Common myeloid progenitor, CD34-positive (primary cell): ENCODE measurements at regions not wholly inside any gene's neighbourhood (a gene's known extent, or its start where the extent isn't known, plus 50 kb on each side); places are given as distances from the start of the nearest gene placed in this dataset.
"Not testable (repeated sequence)": the region's sequence is repeated elsewhere in the genome, so short reads cannot be mapped to it uniquely, and the experiment has no call there.

ENCODE experiments used
- CTCF ChIA-PET: fragments of 350-600 bp; sonication (Branson Sonifier 250); formaldehyde crosslinking; loops from one replicate; lab custom pipeline; 2021; ENCODE audit warnings: antibody characterized with exemption; lab: Charles Lee
- POLR2A ChIA-PET: fragments of 350-600 bp; sonication (Branson Sonifier 250); formaldehyde crosslinking; loops from one replicate; lab custom pipeline; 2021; ENCODE audit warnings: antibody characterized with exemption; lab: Charles Lee
- DNase-seq, 3 donors: peaks; one replicate each; pipeline versions ENCODE4 v3.0.0 to v3.0.0-alpha.2; 2013
- H3K27ac ChIP-seq, 2 experiments: 1 replicate in 1 of 2; 2 replicates in 1 of 2; pipeline ENCODE4 v1.7.0; 2013; ENCODE audit warnings: inconsistent platforms in 2 of 2, low read length in 2 of 2, mild to moderate bottlenecking in 2 of 2, low read depth in 1 of 2, moderate library complexity in 1 of 2; ENCODE audit not compliant: severe bottlenecking in 2 of 2, insufficient read depth in 1 of 2, poor library complexity in 1 of 2
- H3K27me3 ChIP-seq, 5 experiments: replicated peaks in 2 of 5; 1 replicate in 3 of 5; 2 replicates in 2 of 5; pipeline versions ENCODE4 v1.6.1 to v1.7.0; 2013; ENCODE audit warnings: low read length in 4 of 5, mild to moderate bottlenecking in 2 of 5, moderate library complexity in 2 of 5, inconsistent platforms in 1 of 5; ENCODE audit not compliant: insufficient read depth in 5 of 5, control insufficient read depth in 4 of 5
- H3K36me3 ChIP-seq, 4 experiments: 1 replicate in 2 of 4; 2 replicates in 2 of 4; pipeline versions ENCODE4 v1.6.1 to v1.7.0; 2013; ENCODE audit warnings: low read length in 3 of 4, control low read depth in 1 of 4, mild to moderate bottlenecking in 1 of 4; ENCODE audit not compliant: control insufficient read depth in 4 of 4, insufficient read depth in 4 of 4
- H3K4me1 ChIP-seq, 4 experiments: 1 replicate in 3 of 4; 2 replicates in 1 of 4; pipeline versions ENCODE4 v1.6.1 to v1.7.1; 2013; ENCODE audit warnings: low read length in 3 of 4, mild to moderate bottlenecking in 3 of 4, control low read depth in 1 of 4, inconsistent platforms in 1 of 4, moderate library complexity in 1 of 4; ENCODE audit not compliant: control insufficient read depth in 4 of 4, insufficient read depth in 4 of 4; ENCODE audit errors: control extremely low read depth in 1 of 4
- H3K4me3 ChIP-seq, 7 experiments: 1 replicate in 4 of 7; 2 replicates in 3 of 7; pipeline versions ENCODE4 v1.5.1 to v1.7.0; 2013; ENCODE audit warnings: mild to moderate bottlenecking in 7 of 7, low read length in 6 of 7, moderate library complexity in 6 of 7, inconsistent platforms in 2 of 7, low read depth in 2 of 7, control low read depth in 1 of 7; ENCODE audit not compliant: insufficient read depth in 4 of 7, control insufficient read depth in 1 of 7; ENCODE audit errors: extremely low read depth in 1 of 7
- H3K9me3 ChIP-seq, 5 experiments: 1 replicate in 4 of 5; 2 replicates in 1 of 5; pipeline versions ENCODE4 v1.6.1 to v1.7.1; 2013; ENCODE audit warnings: low read length in 4 of 5, mild to moderate bottlenecking in 2 of 5, inconsistent platforms in 1 of 5, low read depth in 1 of 5, moderate library complexity in 1 of 5; ENCODE audit not compliant: control insufficient read depth in 4 of 5, insufficient read depth in 2 of 5; ENCODE audit errors: control extremely low read depth in 1 of 5
- WGBS: methylation state at CpG from one replicate; pipeline ENCODE4 v1.1.5; 2013; ENCODE audit not compliant: insufficient coverage; 5-methylcytosine and 5-hydroxymethylcytosine counted together

DNA sequence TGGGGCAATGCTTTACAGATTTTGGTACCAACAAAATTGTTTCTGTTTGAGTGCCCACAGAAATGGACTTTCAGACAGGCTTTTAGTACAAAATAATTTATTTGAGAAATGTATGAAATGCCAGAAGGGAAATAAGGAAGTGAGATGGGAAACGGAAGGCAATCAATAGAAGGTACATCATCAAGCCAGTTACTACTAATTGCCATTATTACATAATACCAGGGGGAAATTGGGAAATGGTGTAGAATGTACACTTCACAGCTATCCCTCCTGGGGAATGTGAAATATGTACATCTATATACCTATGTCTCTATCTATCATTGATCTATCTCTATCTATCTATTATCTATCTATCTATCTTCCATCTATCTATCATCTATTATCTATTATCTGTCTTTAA is 264.6 kb upstream of the B3GALT2 start:
- DNase-seq, result no peak
- H3K36me3 ChIP-seq, result no peaks in the 10 kb centered on the region
- H3K4me1 ChIP-seq, result peaks cover 0 to 8% (median 1%) of the 10 kb centered on the region in 4 experiments
- CTCF ChIA-PET, result no interaction called here
- no CpG with 5 or more reads among the region's 1 CpG for WGBS
- H3K9me3 ChIP-seq, result no peaks in the 10 kb centered on the region
- H3K27me3 ChIP-seq, result no peaks in the 10 kb centered on the region
- no peak overlapping the region for H3K27ac ChIP-seq
- H3K4me3 ChIP-seq, result no peak overlapping the region
- POLR2A ChIA-PET, result no interaction called here

DNA sequence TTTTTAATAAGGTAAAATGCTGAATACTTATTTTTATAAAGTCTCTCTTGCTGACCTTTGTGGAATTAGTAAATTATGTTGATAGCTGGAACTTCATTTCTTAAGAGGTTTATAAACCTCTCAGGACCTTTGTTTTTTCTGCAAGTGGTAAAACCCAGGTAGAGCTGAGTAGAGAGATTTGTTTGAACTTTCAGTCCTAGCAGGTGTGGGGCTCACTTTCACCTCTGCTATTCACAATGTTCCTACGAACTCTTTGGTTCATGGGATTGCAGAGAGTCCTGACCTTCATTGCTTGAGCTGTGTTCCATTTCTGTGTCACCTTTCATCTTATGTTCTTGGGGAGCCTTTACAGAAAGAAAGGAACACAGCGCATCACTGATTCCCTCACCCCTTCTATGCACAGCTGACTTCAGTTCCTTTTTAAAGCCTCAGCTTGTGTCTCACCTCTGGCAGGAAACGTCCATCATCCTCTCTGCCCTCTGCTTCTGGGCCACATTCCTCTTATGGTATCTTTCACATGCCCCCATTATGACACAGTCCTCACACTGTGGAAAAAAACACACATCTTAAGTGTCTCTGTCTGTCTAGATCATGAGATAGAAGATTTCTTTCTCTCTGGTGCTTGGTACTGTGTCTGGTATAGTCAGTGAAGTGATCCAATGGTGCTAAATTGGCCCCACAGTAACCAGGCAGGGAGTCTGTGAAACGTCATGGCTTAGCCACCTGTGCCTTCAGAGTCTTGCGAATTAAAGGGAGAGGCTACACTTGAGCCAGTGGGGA is 262.5 kb upstream of the B3GALT2 start:
- no peak overlapping the region for H3K4me3 ChIP-seq
- H3K36me3 ChIP-seq, result no peaks in the 10 kb centered on the region
- DNase-seq, result peak in 1 of 3 donors; percentile 17
- no peaks in the 10 kb centered on the region for H3K27me3 ChIP-seq
- H3K9me3 ChIP-seq, result no peaks in the 10 kb centered on the region
- H3K27ac ChIP-seq, result no peak overlapping the region
- H3K4me1 ChIP-seq, result peaks cover 0 to 8% (median 1%) of the 10 kb centered on the region in 4 experiments
- POLR2A ChIA-PET, result no interaction called here
- CTCF ChIA-PET, result no interaction called here
- WGBS, result 72% methylated on average over 5 of the region's 5 CpGs

DNA sequence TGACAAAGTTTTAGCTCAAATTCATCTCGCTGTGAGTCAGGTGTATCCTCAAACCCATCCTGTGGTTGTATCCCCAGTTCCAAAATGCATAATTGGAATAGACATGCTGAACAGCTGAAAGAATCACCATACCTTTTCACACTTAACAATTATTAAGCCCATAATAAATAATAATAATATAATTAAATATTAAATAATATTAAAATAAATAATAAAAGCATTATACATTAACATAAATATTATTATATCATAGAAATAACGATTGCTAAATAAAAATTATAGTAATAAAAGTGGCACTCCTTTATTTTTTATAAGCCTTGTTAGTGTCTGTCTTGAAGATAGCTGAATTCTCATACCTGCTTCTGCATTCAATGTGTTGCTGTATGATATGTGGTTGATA is 257.5 kb upstream of the B3GALT2 start:
- Histone ChIP-seq H3K4me3 (no peak overlapping the region), H3K27me3 (no peaks in the 10 kb centered on the region), H3K4me1 (peaks cover 0 to 1% (median 0%) of the 10 kb centered on the region in 4 experiments), H3K9me3 (peaks cover 0 to 5% (median 0%) of the 10 kb centered on the region in 5 experiments), H3K27ac (no peak overlapping the region), H3K36me3 (no peaks in the 10 kb centered on the region)
- ChIA-PET CTCF (no interaction called here), POLR2A (no interaction called here)
- peak in 1 of 3 donors; percentile 8 for DNase-seq
- no CpG with 5 or more reads among the region's 2 CpGs for WGBS

DNA sequence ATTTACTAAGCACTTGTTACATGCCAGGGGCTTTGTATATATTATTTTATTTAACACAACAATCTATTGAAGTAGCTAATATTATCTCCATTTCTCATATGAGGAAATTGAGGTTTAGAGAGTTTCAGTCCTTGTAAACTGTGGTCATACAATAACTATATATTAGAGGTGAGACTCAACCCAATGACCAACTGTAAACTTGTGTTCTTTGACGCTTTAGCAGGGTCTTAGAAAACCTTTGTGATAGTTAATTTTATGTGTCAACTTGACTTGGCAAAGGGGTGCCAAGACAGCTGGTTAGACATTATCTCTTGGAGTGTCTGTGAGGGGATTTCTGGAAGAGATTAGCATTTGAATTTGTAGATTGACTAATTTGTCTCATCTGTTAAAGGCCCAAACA is 252.4 kb upstream of the B3GALT2 start:
- ChIA-PET POLR2A (no interaction called here), CTCF (no interaction called here)
- no peaks in the 10 kb centered on the region for H3K36me3 ChIP-seq
- H3K9me3 ChIP-seq, result peaks cover 3 to 12% (median 5%) of the 10 kb centered on the region in 5 experiments
- H3K4me1 ChIP-seq, result no peaks in the 10 kb centered on the region
- H3K27ac ChIP-seq, result no peak overlapping the region
- no CpG with 5 or more reads among the region's 1 CpG for WGBS
- no peak overlapping the region for H3K4me3 ChIP-seq
- H3K27me3 ChIP-seq, result no peaks in the 10 kb centered on the region
- no peak for DNase-seq

DNA sequence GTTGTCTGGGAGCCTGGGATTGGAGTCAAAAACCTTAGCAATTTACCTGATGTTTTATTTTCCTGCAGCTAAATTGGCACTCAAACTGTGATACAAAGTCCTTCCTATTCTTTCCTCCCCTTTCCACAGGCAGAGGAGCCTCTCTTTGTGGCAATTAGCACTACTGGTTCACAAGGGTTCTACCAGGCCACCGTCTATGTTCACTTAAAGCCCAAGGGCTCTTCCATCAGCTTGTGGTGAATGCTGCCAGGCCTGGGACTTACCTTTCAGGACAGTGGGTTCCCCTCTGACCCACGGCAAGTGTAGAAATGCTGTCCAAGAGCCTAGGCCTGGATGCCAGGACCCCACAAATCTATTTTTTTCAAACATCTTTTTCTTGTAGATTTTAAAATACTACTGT is 251.9 kb upstream of the B3GALT2 start:
- H3K36me3 ChIP-seq, result no peaks in the 10 kb centered on the region
- WGBS, result 100% methylated on average over 2 of the region's 2 CpGs
- H3K4me3 ChIP-seq, result no peak overlapping the region
- ChIA-PET CTCF (no interaction called here), POLR2A (no interaction called here)
- peaks cover 5 to 17% (median 7%) of the 10 kb centered on the region in 5 experiments for H3K9me3 ChIP-seq
- DNase-seq, result no peak
- H3K27me3 ChIP-seq, result no peaks in the 10 kb centered on the region
- no peak overlapping the region for H3K27ac ChIP-seq
- no peaks in the 10 kb centered on the region for H3K4me1 ChIP-seq

DNA sequence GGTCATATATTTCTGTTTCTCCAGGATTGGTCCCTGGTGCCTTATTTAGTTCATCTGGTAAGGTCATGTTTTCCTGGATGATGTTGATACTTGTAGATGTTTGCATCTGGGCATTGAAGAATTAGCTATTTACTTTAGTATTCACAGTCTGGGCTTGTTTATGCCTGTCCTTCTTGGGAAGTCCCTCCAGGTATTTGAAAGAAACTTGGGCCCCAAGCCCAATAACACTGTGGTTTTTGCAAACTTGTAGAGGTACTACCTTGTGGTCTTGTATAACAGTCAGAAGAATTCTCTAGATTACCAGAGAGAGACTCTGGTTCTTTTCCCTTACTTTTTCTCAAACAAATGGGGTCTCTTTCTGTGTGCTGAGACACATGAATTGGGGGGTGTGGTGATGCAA is 251.4 kb upstream of the B3GALT2 start:
- ChIA-PET POLR2A (no interaction called here), CTCF (no interaction called here)
- H3K4me3 ChIP-seq, result no peak overlapping the region
- no peaks in the 10 kb centered on the region for H3K36me3 ChIP-seq
- H3K27ac ChIP-seq, result no peak overlapping the region
- DNase-seq, result no peak
- H3K4me1 ChIP-seq, result no peaks in the 10 kb centered on the region
- peaks cover 6 to 22% (median 11%) of the 10 kb centered on the region in 5 experiments for H3K9me3 ChIP-seq
- no peaks in the 10 kb centered on the region for H3K27me3 ChIP-seq

DNA sequence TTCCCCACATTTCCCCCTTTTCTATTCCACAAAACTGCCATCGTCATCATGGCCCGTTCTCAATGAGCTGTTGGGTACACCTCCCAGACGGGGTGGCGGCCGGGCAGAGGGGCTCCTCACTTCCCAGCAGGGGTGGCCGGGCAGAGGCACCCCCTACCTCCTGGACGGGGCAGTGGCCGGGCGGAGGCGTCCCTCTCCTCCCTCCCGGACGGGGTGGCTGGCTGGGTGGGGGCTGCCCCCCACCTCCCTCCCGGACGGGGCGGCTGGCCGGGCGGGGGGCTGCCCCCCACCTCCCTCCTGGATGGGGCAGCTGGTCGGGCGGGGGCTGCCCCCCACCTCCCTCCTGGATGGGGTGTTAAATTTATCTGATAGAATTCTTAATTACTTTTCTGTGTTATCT is 250.9 kb upstream of the B3GALT2 start:
- POLR2A ChIA-PET, CTCF ChIA-PET, H3K4me3 ChIP-seq, H3K27ac ChIP-seq, H3K36me3 ChIP-seq, DNase-seq, H3K4me1 ChIP-seq, H3K27me3 ChIP-seq: not testable (repeated sequence)
- no CpG with 5 or more reads among the region's 19 CpGs for WGBS
- peaks cover 7 to 25% (median 12%) of the 10 kb centered on the region in 5 experiments for H3K9me3 ChIP-seq
